Gastrocnemius medialis (tissue), 4 donors: ENCODE measurements at regions not wholly inside any gene's neighbourhood (a gene's known extent, or its start where the extent isn't known, plus 50 kb on each side); places are given as distances from the start of the nearest gene placed in this dataset.

Source experiments
- CTCF ChIP-seq, 5 experiments: fragments of 450-650 bp in 3 of 5; fragments of 200-600 bp in 2 of 5; sonication (generic) in 2 of 5; IDR thresholded peaks in 4 of 5; conservative IDR thresholded peaks in 1 of 5; 1 replicate in 4 of 5; 2 replicates in 1 of 5; pipeline ENCODE4 v1.5.1; 2016 to 2019; ENCODE audit warnings: antibody characterized with exemption in 5 of 5, mild to moderate bottlenecking in 3 of 5, moderate library complexity in 3 of 5
- POLR2A ChIP-seq, 2 donors: fragments of 450-650 bp; IDR thresholded peaks; one replicate each; pipeline ENCODE4 v1.6.1; 2017; ENCODE audit warnings: antibody characterized with exemption in 2 of 2, mild to moderate bottlenecking in 2 of 2, moderate library complexity in 2 of 2

- TF ChIP-seq CTCF (IDR thresholded peaks at IDR 0.05 in 4 of 5, conservative IDR thresholded peaks at IDR 0.05 in 1 of 5), result no peak
- no peak for TF ChIP-seq POLR2A (IDR thresholded peaks at IDR 0.05)
Observed at GRCh38 chr11:70862093-70862492, 390.3 kb downstream of the SHANK2 start.
